Activated CD8-positive, alpha-beta T cell treated with anti-CD3 and anti-CD28 coated beads for 36 hours (primary cell): ENCODE measurements at regions not wholly inside any gene's neighbourhood (a gene's known extent, or its start where the extent isn't known, plus 50 kb on each side); places are given as distances from the start of the nearest gene placed in this dataset.
"Not testable (repeated sequence)": the region's sequence is repeated elsewhere in the genome, so short reads cannot be mapped to it uniquely, and the experiment has no call there.

ENCODE experiments used
- ATAC-seq: fragments of 200-7000 bp; cut with Tn5 transposase; one replicate; pipeline ENCODE4 v1.10.0; 2021; ENCODE audit warnings: mild to moderate bottlenecking, moderate library complexity
- CTCF ChIA-PET: fragments of 350-600 bp; sonication (Branson Sonifier 250); formaldehyde crosslinking; loops from one replicate; lab custom pipeline; 2021; ENCODE audit warnings: antibody characterized with exemption; lab: Charles Lee
- POLR2A ChIA-PET: fragments of 350-600 bp; sonication (Branson Sonifier 250); formaldehyde crosslinking; loops from one replicate; lab custom pipeline; 2021; ENCODE audit warnings: antibody characterized with exemption; lab: Charles Lee
- DNase-seq: peaks from one replicate; pipeline ENCODE4 v3.0.0-alpha.2; 2020
- H3K27ac Mint-ChIP-seq: one replicate; pipeline ENCODE4 v1.8.0; 2021; ENCODE audit warnings: mild to moderate bottlenecking, mixed read lengths
- H3K27me3 Mint-ChIP-seq: one replicate; pipeline ENCODE4 v1.8.0; 2021; ENCODE audit warnings: mixed read lengths
- H3K36me3 Mint-ChIP-seq: one replicate; pipeline ENCODE4 v1.8.0; 2021; ENCODE audit warnings: low read depth, mixed read lengths
- H3K4me1 Mint-ChIP-seq: one replicate; pipeline ENCODE4 v1.8.0; 2021; ENCODE audit warnings: low read depth, mixed read lengths
- H3K4me3 Mint-ChIP-seq: one replicate; pipeline ENCODE4 v1.8.0; 2021; ENCODE audit warnings: mild to moderate bottlenecking, moderate library complexity, mixed read lengths
- H3K9me3 Mint-ChIP-seq: one replicate; pipeline ENCODE4 v1.8.0; 2021; ENCODE audit warnings: mixed read lengths
- CTCF ChIP-seq: fragments of 200-600 bp; IDR thresholded peaks from one replicate; pipeline ENCODE4 v1.8.0; 2022; ENCODE audit warnings: antibody characterized with exemption, mild to moderate bottlenecking
- intact Hi-C: fragments of 100-400 bp; cut with micrococcal nuclease; formaldehyde crosslinking; loops from one replicate; pipeline ENCODE4 v1.10.0; 2022

GRCh38 chr3:163196245-163196644 is 1699.6 kb downstream of the OTOL1 start:
- no peaks in the 10 kb centered on the region for H3K27me3 Mint-ChIP-seq
- no peaks in the 10 kb centered on the region for H3K4me1 Mint-ChIP-seq
- no peak overlapping the region for H3K4me3 Mint-ChIP-seq
- POLR2A ChIA-PET, result no interaction called here
- H3K27ac Mint-ChIP-seq, result no peak overlapping the region
- CTCF ChIA-PET, result no interaction called here
- intact Hi-C loops, result no loop called here
- no peak for TF ChIP-seq CTCF
- no peaks in the 10 kb centered on the region for H3K36me3 Mint-ChIP-seq
- DNase-seq (no peak), ATAC-seq (no peak)
- H3K9me3 Mint-ChIP-seq, result peaks cover 6% of the 10 kb centered on the region

GRCh38 chr3:163185721-163186350 is 1689.2 kb downstream of the OTOL1 start:
- H3K36me3 Mint-ChIP-seq, result no peaks in the 10 kb centered on the region
- CTCF ChIA-PET, result no interaction called here
- no peak overlapping the region for H3K27ac Mint-ChIP-seq
- no peak for ATAC-seq
- H3K4me1 Mint-ChIP-seq, result no peaks in the 10 kb centered on the region
- intact Hi-C loops, result no loop called here
- no peak for DNase-seq
- no peaks in the 10 kb centered on the region for H3K27me3 Mint-ChIP-seq
- peaks cover 8% of the 10 kb centered on the region for H3K9me3 Mint-ChIP-seq
- no peak for TF ChIP-seq CTCF
- no peak overlapping the region for H3K4me3 Mint-ChIP-seq
- POLR2A ChIA-PET, result no interaction called here

DNA sequence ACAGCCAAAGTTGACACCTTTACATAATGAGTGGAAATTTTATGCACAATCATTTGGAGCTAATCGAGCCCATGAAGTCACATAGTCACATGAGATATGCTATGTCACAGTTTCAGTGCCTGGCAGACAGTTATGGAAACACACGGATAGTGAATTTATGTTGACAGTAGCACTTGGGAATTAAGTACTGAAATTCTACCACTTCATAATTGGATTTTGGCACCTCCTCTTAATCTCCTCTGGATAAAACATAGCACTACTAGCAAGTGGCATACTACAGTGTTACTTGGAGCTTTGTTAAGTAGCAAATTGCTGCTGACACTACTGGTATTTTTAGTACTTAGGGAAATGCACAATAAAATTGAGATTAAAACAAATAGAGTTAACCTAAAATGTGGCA is 1679.4 kb downstream of the OTOL1 start:
- no peak overlapping the region for H3K27ac Mint-ChIP-seq
- ATAC-seq (no peak), DNase-seq (no peak)
- no peaks in the 10 kb centered on the region for H3K36me3 Mint-ChIP-seq
- H3K27me3 Mint-ChIP-seq, result no peaks in the 10 kb centered on the region
- intact Hi-C loops, result no loop called here
- TF ChIP-seq CTCF, result no peak
- POLR2A ChIA-PET, result no interaction called here
- CTCF ChIA-PET, result no interaction called here
- peaks cover 16% of the 10 kb centered on the region for H3K9me3 Mint-ChIP-seq
- H3K4me1 Mint-ChIP-seq, result no peaks in the 10 kb centered on the region
- H3K4me3 Mint-ChIP-seq, result no peak overlapping the region

GRCh38 chr3:163172513-163172912 is 1675.9 kb downstream of the OTOL1 start:
- H3K9me3 Mint-ChIP-seq, result peaks cover 16% of the 10 kb centered on the region
- H3K4me1 Mint-ChIP-seq, ATAC-seq, H3K27ac Mint-ChIP-seq, H3K4me3 Mint-ChIP-seq, POLR2A ChIA-PET, DNase-seq, intact Hi-C loops, H3K27me3 Mint-ChIP-seq, H3K36me3 Mint-ChIP-seq: not testable (repeated sequence)
- CTCF ChIA-PET, result interaction anchor here (0.6 kb wide), 1 partner anchor 10 kb away, joined by 3 read pairs; no protein-coding TSS in a partner anchor

- peaks cover 21% of the 10 kb centered on the region for H3K9me3 Mint-ChIP-seq
- no peaks in the 10 kb centered on the region for H3K27me3 Mint-ChIP-seq
- no peaks in the 10 kb centered on the region for H3K36me3 Mint-ChIP-seq
- ChIA-PET POLR2A (no interaction called here), CTCF (no interaction called here)
- intact Hi-C loops, result no loop called here
- no peak overlapping the region for H3K27ac Mint-ChIP-seq
- ATAC-seq (no peak), DNase-seq (no peak)
- H3K4me3 Mint-ChIP-seq, result no peak overlapping the region
- no peaks in the 10 kb centered on the region for H3K4me1 Mint-ChIP-seq
- no peak for TF ChIP-seq CTCF
Measured at GRCh38 chr3:163166197-163166596, 1669.6 kb downstream of the OTOL1 start.
